Gastroesophageal sphincter (tissue), 3 donors: ENCODE measurements at regions not wholly inside any gene's neighbourhood (a gene's known extent, or its start where the extent isn't known, plus 50 kb on each side); places are given as distances from the start of the nearest gene placed in this dataset.

Experiments
- CTCF ChIP-seq, 4 experiments: fragments of 200-600 bp in 2 of 4; fragments of 450-650 bp in 2 of 4; sonication (generic) in 1 of 4; IDR thresholded peaks; one replicate each; pipeline ENCODE4 v1.5.1; 2017 to 2019; ENCODE audit warnings: antibody characterized with exemption in 4 of 4, mild to moderate bottlenecking in 2 of 4, moderate library complexity in 2 of 4
- EP300 ChIP-seq: sonication (generic); formaldehyde crosslinking; IDR thresholded peaks from one replicate; pipeline ENCODE4 v1.6.1; 2017; ENCODE audit warnings: antibody characterized with exemption, mild to moderate bottlenecking

- TF ChIP-seq CTCF (IDR thresholded peaks at IDR 0.05) (no peak), EP300 (no peak)
These were observed 406.5 kb upstream of the ARHGEF26 start for GRCh38 chr3:153714588-153715290.
